Esophagus squamous epithelium (tissue), 4 donors: ENCODE measurements at regions not wholly inside any gene's neighbourhood (a gene's known extent, or its start where the extent isn't known, plus 50 kb on each side); places are given as distances from the start of the nearest gene placed in this dataset.

ENCODE experiments used
- POLR2A ChIP-seq, 4 donors: fragments of 450-650 bp; IDR thresholded peaks; one replicate each; pipeline ENCODE4 v1.6.1; 2017; ENCODE audit warnings: antibody characterized with exemption in 4 of 4, mild to moderate bottlenecking in 4 of 4, moderate library complexity in 3 of 4
- TF ChIP-seq, protein P1 (sequence below), 6 experiments: fragments of 450-650 bp in 4 of 6; fragments of 200-600 bp in 2 of 6; sonication (generic) in 2 of 6; IDR thresholded peaks; one replicate each; pipeline ENCODE4 v1.5.1; 2016 to 2019; ENCODE audit warnings: antibody characterized with exemption in 6 of 6, mild to moderate bottlenecking in 4 of 6, moderate library complexity in 4 of 6

DNA sequence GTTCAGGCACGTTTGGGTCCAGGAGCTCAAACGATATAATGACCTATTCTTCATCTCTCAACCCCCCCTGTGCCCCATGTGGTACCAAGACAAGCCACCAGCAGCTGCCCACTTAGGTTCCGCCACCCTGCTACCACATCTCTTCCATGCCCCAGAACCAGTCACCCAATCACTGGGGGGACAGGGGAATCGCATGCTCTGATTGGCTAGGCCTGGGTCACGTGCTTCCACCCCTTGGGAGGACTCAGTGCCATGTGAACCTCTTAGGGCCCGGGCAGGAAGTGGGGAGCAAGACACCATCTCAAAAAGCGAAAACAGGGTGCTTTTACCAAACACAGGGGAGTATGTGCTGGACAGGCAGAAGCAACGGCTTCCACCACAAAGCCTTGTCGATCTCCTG is 91.3 kb downstream of the KATNIP start:
- TF ChIP-seq, protein P1, sequence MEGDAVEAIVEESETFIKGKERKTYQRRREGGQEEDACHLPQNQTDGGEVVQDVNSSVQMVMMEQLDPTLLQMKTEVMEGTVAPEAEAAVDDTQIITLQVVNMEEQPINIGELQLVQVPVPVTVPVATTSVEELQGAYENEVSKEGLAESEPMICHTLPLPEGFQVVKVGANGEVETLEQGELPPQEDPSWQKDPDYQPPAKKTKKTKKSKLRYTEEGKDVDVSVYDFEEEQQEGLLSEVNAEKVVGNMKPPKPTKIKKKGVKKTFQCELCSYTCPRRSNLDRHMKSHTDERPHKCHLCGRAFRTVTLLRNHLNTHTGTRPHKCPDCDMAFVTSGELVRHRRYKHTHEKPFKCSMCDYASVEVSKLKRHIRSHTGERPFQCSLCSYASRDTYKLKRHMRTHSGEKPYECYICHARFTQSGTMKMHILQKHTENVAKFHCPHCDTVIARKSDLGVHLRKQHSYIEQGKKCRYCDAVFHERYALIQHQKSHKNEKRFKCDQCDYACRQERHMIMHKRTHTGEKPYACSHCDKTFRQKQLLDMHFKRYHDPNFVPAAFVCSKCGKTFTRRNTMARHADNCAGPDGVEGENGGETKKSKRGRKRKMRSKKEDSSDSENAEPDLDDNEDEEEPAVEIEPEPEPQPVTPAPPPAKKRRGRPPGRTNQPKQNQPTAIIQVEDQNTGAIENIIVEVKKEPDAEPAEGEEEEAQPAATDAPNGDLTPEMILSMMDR (IDR thresholded peaks at IDR 0.05), result no peak
- TF ChIP-seq POLR2A (IDR thresholded peaks at IDR 0.05), result no peak
